ENCODE measurements at regions not wholly inside any gene's neighbourhood (a gene's known extent, or its start where the extent isn't known, plus 50 kb on each side); places are given as distances from the start of the nearest gene placed in this dataset.

DNA sequence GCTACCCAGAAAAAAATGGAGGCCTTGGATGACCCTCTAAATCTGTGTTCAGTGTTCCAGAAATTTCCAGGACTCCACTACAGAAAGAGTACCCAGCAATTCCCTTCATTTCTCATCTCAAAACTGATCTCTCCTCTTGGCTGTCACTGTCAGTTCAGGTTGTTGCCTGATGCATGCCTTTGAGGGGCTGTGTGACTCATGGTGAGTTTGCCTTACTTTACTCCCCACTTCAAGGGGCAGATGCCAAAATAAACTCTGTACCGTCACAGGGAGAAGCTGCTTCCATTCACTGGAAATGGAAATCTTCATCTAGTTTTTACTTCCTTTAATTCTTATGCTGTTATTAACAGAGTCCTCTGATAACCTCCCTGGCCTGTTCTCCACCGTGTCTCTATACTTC lies 1075.0 kb downstream of the DIAPH3 start:
- TF ChIP-seq EZH2phosphoT487 (IDR thresholded peaks at IDR 0.05; ENCODE audit: borderline replicate concordance, low read length) (no peak), CTCF (conservative IDR thresholded peaks at IDR 0.05; ENCODE audit: low read depth, low read length) (no peak), EZH2 (IDR thresholded peaks at IDR 0.05; ENCODE audit: low read length, unreplicated experiment) (no peak)
